Skeletal muscle tissue (tissue), 3 donors: ENCODE measurements at regions not wholly inside any gene's neighbourhood (a gene's known extent, or its start where the extent isn't known, plus 50 kb on each side); places are given as distances from the start of the nearest gene placed in this dataset.

ENCODE experiments used
- H3K27ac ChIP-seq: one replicate; pipeline ENCODE4 v1.7.0; 2013; ENCODE audit warnings: mild to moderate bottlenecking, low read depth, low read length, inconsistent platforms
- H3K27me3 ChIP-seq, 3 donors: one replicate each; pipeline ENCODE4 v1.7.0; 2013; ENCODE audit warnings: low read length in 3 of 3; ENCODE audit not compliant: control insufficient read depth in 3 of 3, insufficient read depth in 3 of 3
- H3K36me3 ChIP-seq, 3 donors: one replicate each; pipeline ENCODE4 v1.7.0; 2013; ENCODE audit warnings: low read length in 3 of 3; ENCODE audit not compliant: control insufficient read depth in 3 of 3, insufficient read depth in 3 of 3
- H3K4me1 ChIP-seq, 3 donors: one replicate each; pipeline ENCODE4 v1.7.0; 2013; ENCODE audit warnings: low read length in 3 of 3, mild to moderate bottlenecking in 3 of 3; ENCODE audit not compliant: control insufficient read depth in 3 of 3, insufficient read depth in 3 of 3
- H3K4me3 ChIP-seq, 3 donors: one replicate each; pipeline ENCODE4 v1.7.0; 2013; ENCODE audit warnings: low read length in 3 of 3
- H3K9ac ChIP-seq, 3 donors: one replicate each; pipeline ENCODE4 v1.7.0; 2013; ENCODE audit warnings: low read length in 3 of 3, mild to moderate bottlenecking in 3 of 3, moderate library complexity in 2 of 3, low read depth in 1 of 3
- H3K9me3 ChIP-seq, 3 donors: one replicate each; pipeline ENCODE4 v1.7.0; 2013; ENCODE audit warnings: low read length in 3 of 3; ENCODE audit not compliant: control insufficient read depth in 3 of 3
- donor health status: Osteomylitis.

GRCh38 chr7:22582863-22583622, 83.1 kb upstream of the STEAP1B start:
- Histone ChIP-seq H3K27me3 (no peaks in the 10 kb centered on the region), H3K36me3 (no peaks in the 10 kb centered on the region), H3K9me3 (no peaks in the 10 kb centered on the region), H3K4me3 (no peak overlapping the region), H3K9ac (no peak overlapping the region), H3K4me1 (peaks cover 12 to 29% (median 29%) of the 10 kb centered on the region in 3 donors), H3K27ac (no peak overlapping the region)

DNA sequence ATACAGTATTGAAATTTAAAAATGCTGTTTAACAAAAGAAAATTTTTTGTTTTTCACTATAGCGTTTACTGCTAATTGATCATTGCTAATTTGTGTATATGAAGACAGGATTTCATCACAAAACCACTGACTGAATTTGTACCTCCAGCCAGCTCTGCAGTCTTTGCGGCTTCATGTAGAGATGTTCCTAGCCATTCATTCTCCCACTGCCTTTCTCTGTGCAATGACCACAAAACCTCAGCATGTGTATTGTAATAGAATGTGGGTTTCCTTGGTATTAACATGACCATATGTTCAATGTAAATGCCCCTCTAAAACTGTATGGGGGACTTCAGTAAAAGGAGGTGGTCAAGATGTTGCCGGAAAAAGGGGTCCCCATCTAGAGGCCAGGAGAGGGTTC, 81.1 kb upstream of the STEAP1B start:
- H3K4me3 ChIP-seq = no peak overlapping the region
- no peaks in the 10 kb centered on the region for H3K9me3 ChIP-seq
- H3K4me1 ChIP-seq = peaks cover 22 to 37% (median 32%) of the 10 kb centered on the region in 3 donors
- H3K9ac ChIP-seq = no peak overlapping the region
- no peak overlapping the region for H3K27ac ChIP-seq
- H3K36me3 ChIP-seq = no peaks in the 10 kb centered on the region
- H3K27me3 ChIP-seq = no peaks in the 10 kb centered on the region

DNA sequence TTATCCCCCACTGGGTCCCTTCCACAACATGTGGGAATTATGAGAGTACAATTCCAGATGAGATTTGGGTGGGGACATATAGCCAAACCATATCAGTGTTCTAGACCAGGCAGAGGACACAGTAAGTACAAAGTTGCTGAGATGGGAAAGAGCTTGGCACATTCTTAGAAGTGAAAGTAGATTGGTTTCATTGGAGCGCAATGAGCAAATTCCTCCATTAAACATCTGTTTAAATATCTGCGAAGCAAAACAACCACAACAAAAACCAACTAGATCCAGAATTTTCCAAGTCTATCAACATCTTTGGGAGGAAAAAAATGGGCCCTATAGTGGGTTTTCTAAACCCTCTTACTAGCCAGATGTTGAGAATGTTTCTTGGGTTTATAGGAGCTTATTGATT, 80.0 kb upstream of the STEAP1B start:
- Histone ChIP-seq H3K4me3 (no peak overlapping the region), H3K27ac (no peak overlapping the region), H3K9ac (no peak overlapping the region), H3K9me3 (no peaks in the 10 kb centered on the region), H3K4me1 (peaks cover 22 to 33% (median 32%) of the 10 kb centered on the region in 3 donors), H3K27me3 (no peaks in the 10 kb centered on the region), H3K36me3 (no peaks in the 10 kb centered on the region)

- Histone ChIP-seq H3K27me3 (peaks cover 0 to 2% (median 0%) of the 10 kb centered on the region in 3 donors), H3K27ac (peak overlapping the region; percentile 72), H3K9me3 (no peaks in the 10 kb centered on the region), H3K36me3 (no peaks in the 10 kb centered on the region), H3K9ac (no peak overlapping the region), H3K4me1 (peaks cover 13 to 21% (median 21%) of the 10 kb centered on the region in 3 donors), H3K4me3 (peak overlapping the region in 2 of 3 donors; percentile 15 to 25)
These were observed 78.2 kb upstream of the STEAP1B start for GRCh38 chr7:22578007-22578733.

DNA sequence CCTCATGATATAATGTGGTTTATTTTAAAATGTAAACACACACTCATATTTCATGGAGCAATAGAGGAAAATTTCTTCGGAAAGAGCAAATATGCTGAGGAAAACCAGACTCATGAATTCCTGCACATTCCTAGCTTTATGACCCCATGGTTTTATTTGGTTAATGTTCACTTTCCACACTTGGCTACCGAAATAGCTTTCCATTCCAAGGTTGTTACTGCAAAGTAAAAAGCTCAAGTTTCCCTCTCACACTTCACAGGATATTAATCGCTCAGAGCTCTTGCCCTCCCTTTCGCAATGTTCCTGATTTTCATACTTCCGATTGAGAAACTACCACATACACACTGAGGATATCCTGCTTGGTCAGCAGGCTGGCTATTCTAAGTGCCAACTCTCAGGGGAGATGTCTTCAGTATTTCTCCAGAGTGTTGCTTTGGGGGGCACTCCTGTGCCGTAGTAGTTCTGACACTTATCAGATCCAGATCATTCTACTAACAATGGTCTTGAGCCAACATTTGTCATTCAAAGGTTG, 77.5 kb upstream of the STEAP1B start:
- Histone ChIP-seq H3K4me3 (peak overlapping the region in 2 of 3 donors; percentile 15 to 25), H3K27ac (peak overlapping the region; percentile 72), H3K27me3 (peaks cover 0 to 5% (median 0%) of the 10 kb centered on the region in 3 donors), H3K36me3 (no peaks in the 10 kb centered on the region), H3K9ac (no peak overlapping the region), H3K9me3 (no peaks in the 10 kb centered on the region), H3K4me1 (peaks cover 12 to 17% (median 15%) of the 10 kb centered on the region in 3 donors)

DNA sequence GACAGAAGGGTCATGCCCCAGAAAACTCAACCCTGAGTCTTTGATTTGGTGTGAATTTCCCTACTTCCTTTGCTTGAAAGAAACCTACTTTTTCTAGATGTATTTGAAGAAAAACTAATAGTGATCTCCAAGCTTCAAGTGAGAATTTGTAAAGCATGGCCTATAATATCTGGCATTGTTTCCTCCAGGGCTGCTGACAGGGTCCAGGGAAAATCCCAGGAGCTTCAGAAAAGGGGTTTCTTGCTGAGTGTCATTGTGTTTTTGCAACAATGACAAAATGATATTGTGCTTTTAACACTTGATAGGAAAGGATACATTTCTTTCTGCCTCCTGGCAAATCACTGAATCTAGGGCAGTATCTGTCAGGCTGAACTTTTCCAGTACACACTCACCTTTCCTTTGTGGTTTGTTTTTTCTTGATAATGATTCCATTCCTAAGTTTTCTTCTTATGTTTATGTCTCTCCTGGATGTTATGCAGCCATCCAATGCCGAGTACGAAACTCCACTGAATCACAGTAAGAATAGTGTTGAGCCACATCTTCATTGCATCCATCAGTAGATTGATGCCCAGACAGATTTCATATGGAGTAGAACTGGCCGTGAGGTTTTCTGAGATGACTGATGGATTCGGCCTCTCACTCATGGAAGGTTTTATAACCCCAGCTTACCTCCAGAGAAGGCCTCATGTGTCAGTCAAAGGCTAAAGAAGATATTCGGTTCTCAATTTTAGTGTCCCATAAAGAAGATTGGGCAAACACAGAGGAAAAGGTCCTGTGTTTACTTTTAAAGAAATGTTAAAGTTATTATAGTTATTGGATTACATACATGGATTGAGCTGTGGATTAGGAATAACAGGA, 76.9 kb upstream of the STEAP1B start:
- no peaks in the 10 kb centered on the region for H3K9me3 ChIP-seq
- no peak overlapping the region for H3K4me3 ChIP-seq
- H3K36me3 ChIP-seq = no peaks in the 10 kb centered on the region
- H3K27me3 ChIP-seq = peaks cover 0 to 5% (median 0%) of the 10 kb centered on the region in 3 donors
- peaks cover 12 to 16% (median 15%) of the 10 kb centered on the region in 3 donors for H3K4me1 ChIP-seq
- H3K27ac ChIP-seq = peak overlapping the region; percentile 72
- H3K9ac ChIP-seq = no peak overlapping the region

- Histone ChIP-seq H3K4me1 (peaks cover 12 to 16% (median 15%) of the 10 kb centered on the region in 3 donors), H3K36me3 (no peaks in the 10 kb centered on the region), H3K27ac (no peak overlapping the region), H3K4me3 (no peak overlapping the region), H3K9ac (no peak overlapping the region), H3K27me3 (peaks cover 0 to 5% (median 0%) of the 10 kb centered on the region in 3 donors), H3K9me3 (no peaks in the 10 kb centered on the region)
These were observed 74.9 kb upstream of the STEAP1B start for GRCh38 chr7:22574754-22575520.

GRCh38 chr7:22572937-22573336, 72.9 kb upstream of the STEAP1B start:
- Histone ChIP-seq H3K27me3 (peaks cover 0 to 5% (median 0%) of the 10 kb centered on the region in 3 donors), H3K9me3 (no peaks in the 10 kb centered on the region), H3K36me3 (no peaks in the 10 kb centered on the region), H3K4me3 (no peak overlapping the region), H3K4me1 (peaks cover 11 to 14% (median 13%) of the 10 kb centered on the region in 3 donors), H3K27ac (no peak overlapping the region), H3K9ac (no peak overlapping the region)

DNA sequence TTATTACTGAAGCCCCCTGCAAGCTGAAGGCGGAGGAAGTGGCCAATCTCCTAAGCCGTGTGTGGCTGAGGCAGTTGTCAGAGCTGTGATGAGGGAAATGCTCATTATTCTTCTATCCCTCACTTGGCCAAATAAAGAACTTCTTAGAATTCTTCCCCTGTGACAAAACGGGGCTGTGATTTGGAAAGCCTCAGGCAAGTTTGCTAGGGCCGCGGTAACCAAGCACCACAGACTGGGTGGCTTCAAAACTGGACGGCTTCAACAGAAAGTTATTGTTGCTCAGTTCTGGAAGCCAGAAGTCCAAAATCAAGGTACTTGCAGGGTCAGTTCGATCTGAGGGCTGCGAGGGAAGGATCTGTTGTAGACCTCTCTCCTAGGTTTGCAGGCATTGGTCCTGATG, 72.3 kb upstream of the STEAP1B start:
- H3K27ac ChIP-seq = no peak overlapping the region
- peaks cover 0 to 5% (median 0%) of the 10 kb centered on the region in 3 donors for H3K27me3 ChIP-seq
- H3K9me3 ChIP-seq = no peaks in the 10 kb centered on the region
- no peaks in the 10 kb centered on the region for H3K36me3 ChIP-seq
- H3K4me1 ChIP-seq = peaks cover 5 to 7% (median 7%) of the 10 kb centered on the region in 3 donors
- no peak overlapping the region for H3K9ac ChIP-seq
- H3K4me3 ChIP-seq = no peak overlapping the region
